HepG2 (cell line): ENCODE measurements at regions not wholly inside any gene's neighbourhood (a gene's known extent, or its start where the extent isn't known, plus 50 kb on each side); places are given as distances from the start of the nearest gene placed in this dataset.

Experiments
- ARNT2 ChIP-seq: sonication (generic); formaldehyde crosslinking; IDR thresholded peaks from 2 replicates; pipeline ENCODE4 v1.8.0; 2022; ENCODE audit warnings: mild to moderate bottlenecking, low read depth, missing genetic modification reagents, moderate library complexity
- REL ChIP-seq: sonication (generic); formaldehyde crosslinking; conservative IDR thresholded peaks from 2 replicates; pipeline ENCODE4 v1.8.0; 2022; ENCODE audit warnings: mild to moderate bottlenecking, missing genetic modification reagents, moderate library complexity
- SNAPC5 ChIP-seq: sonication (generic); formaldehyde crosslinking; IDR thresholded peaks from 2 replicates; pipeline ENCODE4 v1.8.1; 2023; ENCODE audit warnings: mild to moderate bottlenecking, missing genetic modification reagents, borderline replicate concordance
- TERF1 ChIP-seq: sonication (generic); formaldehyde crosslinking; IDR thresholded peaks from 2 replicates; pipeline ENCODE4 v1.8.0; 2022; ENCODE audit warnings: mild to moderate bottlenecking, missing genetic modification reagents, moderate library complexity
- ZNF574 ChIP-seq: sonication (generic); formaldehyde crosslinking; IDR thresholded peaks from 2 replicates; pipeline ENCODE4 v1.4.0; 2020; ENCODE audit warnings: missing genetic modification reagents
- ZNF577 ChIP-seq: sonication (generic); formaldehyde crosslinking; IDR thresholded peaks from 2 replicates; pipeline ENCODE4 v1.4.0; 2020; ENCODE audit warnings: mild to moderate bottlenecking, low read depth, missing genetic modification reagents, borderline replicate concordance
- ZNF670 ChIP-seq: sonication (generic); formaldehyde crosslinking; IDR thresholded peaks from 2 replicates; pipeline ENCODE4 v1.8.0; 2022; ENCODE audit warnings: mild to moderate bottlenecking, missing genetic modification reagents, borderline replicate concordance
- ZNF768 ChIP-seq: sonication (generic); formaldehyde crosslinking; IDR thresholded peaks from 2 replicates; pipeline ENCODE4 v1.4.0; 2020; ENCODE audit warnings: missing genetic modification reagents

- TF ChIP-seq ZNF574 (CRISPR knock-in tag) (no peak), ZNF577 (CRISPR knock-in tag) (no peak), TERF1 (no peak), ARNT2 (CRISPR knock-in tag) (no peak), ZNF670 (CRISPR knock-in tag) (no peak), ZNF768 (CRISPR knock-in tag) (no peak), REL (CRISPR knock-in tag) (no peak), SNAPC5 (CRISPR knock-in tag) (no peak)
- TF ChIP-seq, all 625 proteins: peak for 0
Observed at GRCh38 chr12:43108656-43109055, 443.3 kb downstream of the ADAMTS20 start (continued).
